A549 (cell line): ENCODE measurements at regions not wholly inside any gene's neighbourhood (a gene's known extent, or its start where the extent isn't known, plus 50 kb on each side); places are given as distances from the start of the nearest gene placed in this dataset.

ENCODE experiments used
- ATAC-seq, 2 experiments: fragments of 200-7000 bp in 1 of 2; fragments of >200 bp in 1 of 2; cut with Nextera tagmentation in 1 of 2; cut with Tn5 transposase in 1 of 2; 3 replicates each; pipeline versions ENCODE4 v1.8.0 to v1.9.1; 2018 to 2020; ENCODE audit warnings: mild to moderate bottlenecking in 1 of 2, moderate library complexity in 1 of 2
- CTCF ChIA-PET: fragments of 300-600 bp; sonication (Branson Sonifier 250); formaldehyde crosslinking; extraction: SDS; loops from one replicate; lab custom pipeline; 2021; ENCODE audit warnings: antibody characterized with exemption, inconsistent platforms; lab: Yijun Ruan, JAX
- POLR2A ChIA-PET: fragments of 350-600 bp; formaldehyde crosslinking; extraction: SDS; loops from one replicate; lab custom pipeline; 2021; ENCODE audit warnings: antibody characterized with exemption, inconsistent platforms; lab: Yijun Ruan, JAX
- DNase-seq, 2 experiments: peaks; one replicate each; pipeline versions ENCODE4 v3.0.0 to v3.0.0-alpha.2; 2011 to 2016; ENCODE audit warnings: low read depth in 1 of 2, low spot score in 1 of 2
- FAIRE-seq: peaks from 2 replicates; lab custom pipeline; 2011; peaks lifted over from hg19 to GRCh38; lab: Jason Lieb, UNC
- H3K27ac ChIP-seq, 2 experiments: fragments of >200 bp; sonication (Bioruptor Twin); formaldehyde crosslinking; 3 replicates each; pipeline ENCODE4 v1.5.1; 2016 to 2017
- H3K4me1 ChIP-seq: fragments of >200 bp; sonication (Bioruptor Twin); formaldehyde crosslinking; 3 replicates; pipeline ENCODE4 v1.6.1; 2016
- H3K4me2 ChIP-seq: fragments of >200 bp; sonication (Bioruptor Twin); formaldehyde crosslinking; 3 replicates; pipeline ENCODE4 v1.6.1; 2016
- H3K4me3 ChIP-seq: fragments of >200 bp; sonication (Bioruptor Twin); formaldehyde crosslinking; 3 replicates; pipeline ENCODE4 v1.5.1; 2016
- H3K9me3 ChIP-seq: fragments of >200 bp; sonication (Bioruptor Twin); formaldehyde crosslinking; 3 replicates; pipeline ENCODE4 v1.6.1; 2016
- ATOH8 ChIP-seq: fragments of 250-450 bp; sonication (Bioruptor Pico); IDR thresholded peaks from 2 replicates; pipeline ENCODE4 v1.5.0; 2020; ENCODE audit warnings: low read depth, mild to moderate bottlenecking, moderate library complexity
- EHF ChIP-seq: fragments of 250-450 bp; sonication (Bioruptor Pico); IDR thresholded peaks from 2 replicates; pipeline ENCODE4 v1.5.0; 2020; ENCODE audit warnings: mild to moderate bottlenecking
- EHMT2 ChIP-seq: fragments of 200-600 bp; sonication (generic); IDR thresholded peaks from 2 replicates; pipeline ENCODE4 v1.6.1; 2016; ENCODE audit warnings: antibody characterized with exemption, low read depth, mild to moderate bottlenecking, moderate library complexity
- FOSB ChIP-seq: fragments of 250-450 bp; sonication (Bioruptor Pico); IDR thresholded peaks from 2 replicates; pipeline ENCODE4 v1.5.0; 2020; ENCODE audit warnings: mild to moderate bottlenecking, moderate library complexity
- FOSL2 ChIP-seq, 2 experiments: fragments of 450-650 bp in 1 of 2; fragments of >200 bp in 1 of 2; sonication (Bioruptor Twin) in 1 of 2; formaldehyde crosslinking; IDR thresholded peaks; 2 replicates each; pipeline versions ENCODE4 v1.5.0 to v1.6.1; 2016 to 2020; ENCODE audit warnings: mild to moderate bottlenecking in 1 of 2, moderate library complexity in 1 of 2
- FOXS1 ChIP-seq: fragments of 250-450 bp; sonication (Bioruptor Pico); IDR thresholded peaks from 2 replicates; pipeline ENCODE4 v1.5.0; 2020; ENCODE audit warnings: mild to moderate bottlenecking, moderate library complexity
- HES2 ChIP-seq: fragments of >200 bp; sonication (Bioruptor Twin); formaldehyde crosslinking; IDR thresholded peaks from 2 replicates; pipeline ENCODE4 v1.6.1; 2016
- HEYL ChIP-seq: fragments of 250-450 bp; sonication (Bioruptor Pico); IDR thresholded peaks from 2 replicates; pipeline ENCODE4 v1.8.0; 2021; ENCODE audit warnings: mild to moderate bottlenecking, moderate library complexity
- KDM5A ChIP-seq: fragments of 200-600 bp; sonication (generic); IDR thresholded peaks from 2 replicates; pipeline ENCODE4 v1.6.1; 2016; ENCODE audit warnings: antibody characterized with exemption, mild to moderate bottlenecking
- MAFK ChIP-seq: fragments of 450-650 bp; IDR thresholded peaks from 2 replicates; pipeline ENCODE4 v1.6.1; 2014; ENCODE audit not compliant: partially characterized antibody
- MAX ChIP-seq: IDR thresholded peaks from 2 replicates; pipeline ENCODE4 v1.6.1; 2012
- MAZ ChIP-seq: fragments of 150-350 bp; IDR thresholded peaks from 2 replicates; pipeline ENCODE4 v1.6.1; 2014; ENCODE audit warnings: antibody characterized with exemption, low read depth, low read length, borderline replicate concordance
- NR3C1 ChIP-seq: fragments of >200 bp; sonication (Bioruptor Twin); formaldehyde crosslinking; IDR thresholded peaks from 3 replicates; pipeline ENCODE4 v1.6.1; 2017
- PHF8 ChIP-seq: fragments of 200-600 bp; sonication (generic); IDR thresholded peaks from 2 replicates; pipeline ENCODE4 v1.6.1; 2016; ENCODE audit warnings: low read depth, mild to moderate bottlenecking, antibody characterized with exemption, moderate library complexity, borderline replicate concordance
- POLR2A ChIP-seq: IDR thresholded peaks from 2 replicates; pipeline ENCODE4 v1.6.1; 2012; ENCODE audit warnings: mild to moderate bottlenecking, low read length
- POLR2AphosphoS2 ChIP-seq: conservative IDR thresholded peaks from 2 replicates; pipeline ENCODE4 v1.6.1; 2012; ENCODE audit warnings: low read length, improper control_type of control experiment, inconsistent platforms
- RAD21 ChIP-seq, 2 experiments: fragments of >200 bp in 1 of 2; sonication (Bioruptor Twin) in 1 of 2; formaldehyde crosslinking in 1 of 2; IDR thresholded peaks in 1 of 2; conservative IDR thresholded peaks in 1 of 2; 2 replicates in 1 of 2; 3 replicates in 1 of 2; pipeline ENCODE4 v1.6.1; 2012 to 2018; ENCODE audit warnings: inconsistent platforms in 1 of 2
- RFX5 ChIP-seq: fragments of 450-650 bp; IDR thresholded peaks from 2 replicates; pipeline ENCODE4 v1.7.1; 2014; ENCODE audit warnings: antibody characterized with exemption, mild to moderate bottlenecking, moderate library complexity
- SMC3 ChIP-seq: fragments of >200 bp; sonication (Bioruptor Twin); formaldehyde crosslinking; IDR thresholded peaks from 3 replicates; pipeline ENCODE4 v1.6.1; 2018; ENCODE audit warnings: inconsistent platforms
- ZC3H11A ChIP-seq: fragments of 450-650 bp; IDR thresholded peaks from 2 replicates; pipeline ENCODE4 v1.6.1; 2014; ENCODE audit warnings: antibody characterized with exemption, mild to moderate bottlenecking
- ZFP36 ChIP-seq: fragments of 450-650 bp; IDR thresholded peaks from 2 replicates; pipeline ENCODE4 v1.6.1; 2014; ENCODE audit warnings: borderline replicate concordance; ENCODE audit not compliant: partially characterized antibody
- ZSCAN20 ChIP-seq: fragments of 250-450 bp; sonication (Bioruptor Pico); IDR thresholded peaks from 2 replicates; pipeline ENCODE4 v1.8.0; 2022; ENCODE audit warnings: mild to moderate bottlenecking, moderate library complexity
- WGBS: methylation state at CpG from one replicate; pipeline ENCODE4 v1.1.6; 2017; ENCODE audit errors: missing lambda C conversion rate; 5-methylcytosine and 5-hydroxymethylcytosine counted together
- TF ChIP-seq, protein P1 (sequence below): fragments of >200 bp; sonication (Bioruptor Twin); formaldehyde crosslinking; IDR thresholded peaks from 3 replicates; pipeline ENCODE4 v1.5.1; 2016
- TF ChIP-seq, protein P2 (sequence below): fragments of >200 bp; sonication (Bioruptor Twin); formaldehyde crosslinking; IDR thresholded peaks from 3 replicates; pipeline ENCODE4 v1.6.1; 2016
- TF ChIP-seq, protein P3 (sequence below): fragments of 450-650 bp; IDR thresholded peaks from 2 replicates; pipeline ENCODE4 v1.6.1; 2014; ENCODE audit warnings: antibody characterized with exemption

GRCh38 chr5:104998169-104998568 lies 1435.6 kb upstream of the NUDT12 start:
- ChIA-PET CTCF (no interaction called here), POLR2A (no interaction called here)
- Histone ChIP-seq H3K9me3 (no peaks in the 10 kb centered on the region; the same call in 2 of the 3 replicates), H3K4me1 (no peaks in the 10 kb centered on the region), H3K4me2 (no peak overlapping the region), H3K27ac (no peak overlapping the region), H3K4me3 (no peak overlapping the region)
- ATAC-seq (no peak), FAIRE-seq (no peak), DNase-seq (no peak)
- no peak for TF ChIP-seq RAD21 (conservative IDR thresholded peaks at IDR 0.05 in 1 of 2, IDR thresholded peaks at IDR 0.05 in 1 of 2)
- no peak for TF ChIP-seq ZSCAN20
- TF ChIP-seq EHF (CRISPR knock-in tag): no peak
- WGBS: 6% methylated on average over 1 of the region's 1 CpG

- POLR2A ChIA-PET: no interaction called here
- H3K4me2 ChIP-seq: no peak overlapping the region
These were observed 1424.5 kb upstream of the NUDT12 start for GRCh38 chr5:104987074-104987473.

GRCh38 chr5:104977529-104977928 lies 1414.9 kb upstream of the NUDT12 start:
- no peak for FAIRE-seq
- WGBS: 32% methylated on average over 2 of the region's 2 CpGs
- DNase-seq: no peak
- H3K27ac ChIP-seq: no peak overlapping the region
- no peak overlapping the region for H3K4me3 ChIP-seq
- H3K9me3 ChIP-seq: no peaks in the 10 kb centered on the region
- no peaks in the 10 kb centered on the region for H3K4me1 ChIP-seq
- no peak for TF ChIP-seq MAZ
- no peak for TF ChIP-seq MAX
- TF ChIP-seq FOXS1 (CRISPR knock-in tag): no peak
- TF ChIP-seq HEYL: no peak
- no peak for TF ChIP-seq ZC3H11A
- TF ChIP-seq FOSB (CRISPR knock-in tag): no peak
- TF ChIP-seq MAFK: no peak
- TF ChIP-seq, protein P1, sequence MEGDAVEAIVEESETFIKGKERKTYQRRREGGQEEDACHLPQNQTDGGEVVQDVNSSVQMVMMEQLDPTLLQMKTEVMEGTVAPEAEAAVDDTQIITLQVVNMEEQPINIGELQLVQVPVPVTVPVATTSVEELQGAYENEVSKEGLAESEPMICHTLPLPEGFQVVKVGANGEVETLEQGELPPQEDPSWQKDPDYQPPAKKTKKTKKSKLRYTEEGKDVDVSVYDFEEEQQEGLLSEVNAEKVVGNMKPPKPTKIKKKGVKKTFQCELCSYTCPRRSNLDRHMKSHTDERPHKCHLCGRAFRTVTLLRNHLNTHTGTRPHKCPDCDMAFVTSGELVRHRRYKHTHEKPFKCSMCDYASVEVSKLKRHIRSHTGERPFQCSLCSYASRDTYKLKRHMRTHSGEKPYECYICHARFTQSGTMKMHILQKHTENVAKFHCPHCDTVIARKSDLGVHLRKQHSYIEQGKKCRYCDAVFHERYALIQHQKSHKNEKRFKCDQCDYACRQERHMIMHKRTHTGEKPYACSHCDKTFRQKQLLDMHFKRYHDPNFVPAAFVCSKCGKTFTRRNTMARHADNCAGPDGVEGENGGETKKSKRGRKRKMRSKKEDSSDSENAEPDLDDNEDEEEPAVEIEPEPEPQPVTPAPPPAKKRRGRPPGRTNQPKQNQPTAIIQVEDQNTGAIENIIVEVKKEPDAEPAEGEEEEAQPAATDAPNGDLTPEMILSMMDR: no peak
- no peak for TF ChIP-seq POLR2AphosphoS2
- TF ChIP-seq ZFP36: no peak
- TF ChIP-seq KDM5A: no peak
- no peak for TF ChIP-seq FOSL2 (IDR thresholded peaks at IDR 0.05)
- no peak for TF ChIP-seq FOSL2 (CRISPR knock-in tag; IDR thresholded peaks at IDR 0.05)
- H3K4me2 ChIP-seq: no peak overlapping the region
- ChIA-PET CTCF (no interaction called here), POLR2A (no interaction called here)
- ATAC-seq: no peak

More at GRCh38 chr5:104987074-104987473, 1424.5 kb upstream of the NUDT12 start:
- Histone ChIP-seq H3K4me1 (no peaks in the 10 kb centered on the region), H3K9me3 (no peaks in the 10 kb centered on the region; the same call in 2 of the 3 replicates), H3K27ac (no peak overlapping the region), H3K4me3 (no peak overlapping the region)
- CTCF ChIA-PET: no interaction called here
- no peak for ATAC-seq
- no peak for TF ChIP-seq RAD21 (conservative IDR thresholded peaks at IDR 0.05 in 1 of 2, IDR thresholded peaks at IDR 0.05 in 1 of 2)
- no peak for TF ChIP-seq NR3C1
- TF ChIP-seq, protein P2, sequence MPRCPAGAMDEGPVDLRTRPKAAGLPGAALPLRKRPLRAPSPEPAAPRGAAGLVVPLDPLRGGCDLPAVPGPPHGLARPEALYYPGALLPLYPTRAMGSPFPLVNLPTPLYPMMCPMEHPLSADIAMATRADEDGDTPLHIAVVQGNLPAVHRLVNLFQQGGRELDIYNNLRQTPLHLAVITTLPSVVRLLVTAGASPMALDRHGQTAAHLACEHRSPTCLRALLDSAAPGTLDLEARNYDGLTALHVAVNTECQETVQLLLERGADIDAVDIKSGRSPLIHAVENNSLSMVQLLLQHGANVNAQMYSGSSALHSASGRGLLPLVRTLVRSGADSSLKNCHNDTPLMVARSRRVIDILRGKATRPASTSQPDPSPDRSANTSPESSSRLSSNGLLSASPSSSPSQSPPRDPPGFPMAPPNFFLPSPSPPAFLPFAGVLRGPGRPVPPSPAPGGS: no peak
- TF ChIP-seq FOXS1 (CRISPR knock-in tag): no peak
- TF ChIP-seq HES2: no peak
- TF ChIP-seq EHMT2: no peak
- no peak for TF ChIP-seq POLR2A
- TF ChIP-seq, protein P3, sequence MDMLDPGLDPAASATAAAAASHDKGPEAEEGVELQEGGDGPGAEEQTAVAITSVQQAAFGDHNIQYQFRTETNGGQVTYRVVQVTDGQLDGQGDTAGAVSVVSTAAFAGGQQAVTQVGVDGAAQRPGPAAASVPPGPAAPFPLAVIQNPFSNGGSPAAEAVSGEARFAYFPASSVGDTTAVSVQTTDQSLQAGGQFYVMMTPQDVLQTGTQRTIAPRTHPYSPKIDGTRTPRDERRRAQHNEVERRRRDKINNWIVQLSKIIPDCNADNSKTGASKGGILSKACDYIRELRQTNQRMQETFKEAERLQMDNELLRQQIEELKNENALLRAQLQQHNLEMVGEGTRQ: no peak
- TF ChIP-seq SMC3: no peak
- no peak for TF ChIP-seq ATOH8 (CRISPR knock-in tag)
- TF ChIP-seq PHF8: no peak
- no peak for TF ChIP-seq RFX5
- no peak for DNase-seq
- FAIRE-seq: no peak
